ELF-1 (cell line): ENCODE measurements at regions not wholly inside any gene's neighbourhood (a gene's known extent, or its start where the extent isn't known, plus 50 kb on each side); places are given as distances from the start of the nearest gene placed in this dataset.
"Not testable (repeated sequence)": the region's sequence is repeated elsewhere in the genome, so short reads cannot be mapped to it uniquely, and the experiment has no call there.

Source experiments
- DNase-seq: peaks from one replicate; pipeline ENCODE4 v3.0.0-alpha.2; 2016; ENCODE audit warnings: low read depth, low spot score

- DNase-seq = no peak
Observed at GRCh38 chr15:66635006-66635405, 67.0 kb upstream of the SMAD6 start.

- no peak for DNase-seq
Observed at GRCh38 chr15:66635817-66636216, 66.2 kb upstream of the SMAD6 start.

GRCh38 chr15:66637044-66637443 lies 65.0 kb upstream of the SMAD6 start:
- not testable (repeated sequence) for DNase-seq

GRCh38 chr15:66638377-66638776 lies 63.7 kb upstream of the SMAD6 start:
- no peak for DNase-seq

GRCh38 chr15:66641485-66642315 lies 60.3 kb upstream of the SMAD6 start:
- no peak for DNase-seq

- no peak for DNase-seq
Observed at GRCh38 chr15:66642514-66642913, 59.5 kb upstream of the SMAD6 start.

GRCh38 chr15:66643033-66643432 lies 59.0 kb upstream of the SMAD6 start:
- DNase-seq = no peak

GRCh38 chr15:66644000-66644787 lies 57.8 kb upstream of the SMAD6 start:
- no peak for DNase-seq

GRCh38 chr15:66644869-66645268 lies 57.2 kb upstream of the SMAD6 start:
- no peak for DNase-seq

GRCh38 chr15:66646308-66646707 lies 55.7 kb upstream of the SMAD6 start:
- DNase-seq = no peak

- DNase-seq = no peak
Observed at GRCh38 chr15:66646799-66647198, 55.2 kb upstream of the SMAD6 start.

GRCh38 chr15:66647358-66647757 lies 54.7 kb upstream of the SMAD6 start:
- DNase-seq = no peak

- DNase-seq = no peak
Observed at GRCh38 chr15:66648588-66648987, 53.4 kb upstream of the SMAD6 start.

- no peak for DNase-seq
Observed at GRCh38 chr15:66649235-66649984, 52.6 kb upstream of the SMAD6 start.

GRCh38 chr15:66650433-66650832 lies 51.6 kb upstream of the SMAD6 start:
- DNase-seq = no peak

- no peak for DNase-seq
Observed at GRCh38 chr15:66651198-66651597, 50.8 kb upstream of the SMAD6 start.

- no peak for DNase-seq
Observed at GRCh38 chr15:66651913-66652642, 50.0 kb upstream of the SMAD6 start.
